ENCODE measurements at regions not wholly inside any gene's neighbourhood (a gene's known extent, or its start where the extent isn't known, plus 50 kb on each side); places are given as distances from the start of the nearest gene placed in this dataset.
"Not testable (repeated sequence)": the region's sequence is repeated elsewhere in the genome, so short reads cannot be mapped to it uniquely, and the experiment has no call there.

GRCh38 chr4:43564591-43564990, 672.1 kb downstream of the GRXCR1 start:
- TF ChIP-seq, protein P1, sequence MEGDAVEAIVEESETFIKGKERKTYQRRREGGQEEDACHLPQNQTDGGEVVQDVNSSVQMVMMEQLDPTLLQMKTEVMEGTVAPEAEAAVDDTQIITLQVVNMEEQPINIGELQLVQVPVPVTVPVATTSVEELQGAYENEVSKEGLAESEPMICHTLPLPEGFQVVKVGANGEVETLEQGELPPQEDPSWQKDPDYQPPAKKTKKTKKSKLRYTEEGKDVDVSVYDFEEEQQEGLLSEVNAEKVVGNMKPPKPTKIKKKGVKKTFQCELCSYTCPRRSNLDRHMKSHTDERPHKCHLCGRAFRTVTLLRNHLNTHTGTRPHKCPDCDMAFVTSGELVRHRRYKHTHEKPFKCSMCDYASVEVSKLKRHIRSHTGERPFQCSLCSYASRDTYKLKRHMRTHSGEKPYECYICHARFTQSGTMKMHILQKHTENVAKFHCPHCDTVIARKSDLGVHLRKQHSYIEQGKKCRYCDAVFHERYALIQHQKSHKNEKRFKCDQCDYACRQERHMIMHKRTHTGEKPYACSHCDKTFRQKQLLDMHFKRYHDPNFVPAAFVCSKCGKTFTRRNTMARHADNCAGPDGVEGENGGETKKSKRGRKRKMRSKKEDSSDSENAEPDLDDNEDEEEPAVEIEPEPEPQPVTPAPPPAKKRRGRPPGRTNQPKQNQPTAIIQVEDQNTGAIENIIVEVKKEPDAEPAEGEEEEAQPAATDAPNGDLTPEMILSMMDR (conservative IDR thresholded peaks at IDR 0.05; ENCODE audit: low read length), result no peak
- DNase-seq (ENCODE audit: low read depth), result no peak
- no peak overlapping the region for H3K4me3 ChIP-seq (ENCODE audit: low read length)

- TF ChIP-seq, protein P1 (conservative IDR thresholded peaks at IDR 0.05; ENCODE audit: low read length), result no peak
- no peak for DNase-seq (ENCODE audit: low read depth)
Observed at GRCh38 chr4:43567644-43568043, 675.1 kb downstream of the GRXCR1 start.

GRCh38 chr4:43586813-43587212, 694.3 kb downstream of the GRXCR1 start:
- TF ChIP-seq, protein P1 (conservative IDR thresholded peaks at IDR 0.05; ENCODE audit: low read length), result no peak
- DNase-seq (ENCODE audit: low read depth), result no peak
- H3K4me3 ChIP-seq (ENCODE audit: low read length), result no peak overlapping the region

More at GRCh38 chr4:43567644-43568043, 675.1 kb downstream of the GRXCR1 start:
- no peak overlapping the region for H3K4me3 ChIP-seq (ENCODE audit: low read length)

- no peak for DNase-seq (ENCODE audit: low read depth)
- TF ChIP-seq, protein P1 (conservative IDR thresholded peaks at IDR 0.05; ENCODE audit: low read length), result no peak
- H3K4me3 ChIP-seq (ENCODE audit: low read length), result no peak overlapping the region
Observed at GRCh38 chr4:43587758-43588157, 695.2 kb downstream of the GRXCR1 start.

DNA sequence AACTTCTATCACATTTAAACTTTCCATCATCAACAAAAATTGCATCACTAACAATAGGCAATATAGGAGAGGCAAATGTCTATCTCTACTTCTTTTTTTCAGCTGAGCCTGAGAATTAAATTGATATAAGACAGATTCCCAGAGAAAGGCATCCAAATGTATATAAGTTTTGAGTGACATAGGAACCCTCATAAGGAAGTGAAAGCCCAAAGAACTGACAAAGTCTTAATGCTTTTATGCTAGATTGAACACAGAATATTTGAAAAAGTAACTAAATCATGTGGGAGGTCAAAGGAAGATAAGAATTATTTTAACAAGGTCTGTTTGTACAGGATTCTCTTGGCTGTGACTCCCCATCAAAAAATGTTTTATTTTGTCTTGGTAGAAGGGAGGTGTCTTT, 714.9 kb downstream of the GRXCR1 start:
- H3K4me3 ChIP-seq (ENCODE audit: low read length), result no peak overlapping the region
- TF ChIP-seq, protein P1 (conservative IDR thresholded peaks at IDR 0.05; ENCODE audit: low read length), result no peak
- DNase-seq (ENCODE audit: low read depth), result no peak

GRCh38 chr4:43607827-43608461, 715.4 kb downstream of the GRXCR1 start:
- no peak for DNase-seq (ENCODE audit: low read depth)
- no peak overlapping the region for H3K4me3 ChIP-seq (ENCODE audit: low read length)
- TF ChIP-seq, protein P1 (conservative IDR thresholded peaks at IDR 0.05; ENCODE audit: low read length), result no peak

- H3K4me3 ChIP-seq (ENCODE audit: low read length), result no peak overlapping the region
- TF ChIP-seq, protein P1 (conservative IDR thresholded peaks at IDR 0.05; ENCODE audit: low read length), result no peak
- DNase-seq (ENCODE audit: low read depth), result no peak
Observed at GRCh38 chr4:43619219-43619618, 726.7 kb downstream of the GRXCR1 start.

GRCh38 chr4:43637893-43638292, 745.4 kb downstream of the GRXCR1 start:
- not testable (repeated sequence) for H3K4me3 ChIP-seq (ENCODE audit: low read length); DNase-seq (ENCODE audit: low read depth)

Data from AG10803 (cell line).